Left lung (tissue), 4 donors: ENCODE measurements at regions not wholly inside any gene's neighbourhood (a gene's known extent, or its start where the extent isn't known, plus 50 kb on each side); places are given as distances from the start of the nearest gene placed in this dataset.

Source experiments
- ATAC-seq: fragments of 200-7000 bp; cut with Tn5 transposase; one replicate; pipeline ENCODE4 v1.9.1; 2020; ENCODE audit warnings: moderate library complexity
- DNase-seq, 4 donors: peaks; one replicate each; pipeline ENCODE4 v3.0.0-alpha.2; 2013 to 2020
- H3K27ac ChIP-seq, 2 donors: fragments of 200-600 bp; sonication (generic) in 1 of 2; one replicate each; pipeline versions ENCODE4 v1.5.0 to v1.8.0; 2020 to 2021
- H3K27me3 ChIP-seq, 2 donors: fragments of 200-600 bp; sonication (generic) in 1 of 2; one replicate each; pipeline versions ENCODE4 v1.5.0 to v1.8.0; 2020 to 2021
- H3K36me3 ChIP-seq, 2 donors: fragments of 200-600 bp; sonication (generic) in 1 of 2; one replicate each; pipeline versions ENCODE4 v1.5.0 to v1.8.0; 2020 to 2021
- H3K4me1 ChIP-seq, 2 donors: fragments of 200-600 bp; one replicate each; pipeline ENCODE4 v1.8.0; 2021
- H3K4me3 ChIP-seq, 2 donors: fragments of 200-600 bp; sonication (generic) in 1 of 2; one replicate each; pipeline versions ENCODE4 v1.5.0 to v1.8.0; 2020 to 2021; ENCODE audit warnings: mild to moderate bottlenecking in 1 of 2
- H3K9me3 ChIP-seq, 2 donors: fragments of 200-600 bp; sonication (generic) in 1 of 2; one replicate each; pipeline versions ENCODE4 v1.5.0 to v1.8.0; 2020 to 2021
- intact Hi-C, 2 donors: fragments of 100-400 bp; cut with DNase I; formaldehyde crosslinking; loops; one replicate each; pipeline versions ENCODE4 v1.11.2 to v1.14.2; 2022
- TF ChIP-seq, protein P1 (sequence below), 2 donors: fragments of 200-600 bp; sonication (generic) in 1 of 2; IDR thresholded peaks; one replicate each; pipeline versions ENCODE4 v1.5.0 to v1.8.0; 2021; ENCODE audit warnings: antibody characterized with exemption in 2 of 2
- donor health status: DM: no; HTN: yes; CAD: no.
- donor health status: DM: no; HTN: no; CAD: no.

DNA sequence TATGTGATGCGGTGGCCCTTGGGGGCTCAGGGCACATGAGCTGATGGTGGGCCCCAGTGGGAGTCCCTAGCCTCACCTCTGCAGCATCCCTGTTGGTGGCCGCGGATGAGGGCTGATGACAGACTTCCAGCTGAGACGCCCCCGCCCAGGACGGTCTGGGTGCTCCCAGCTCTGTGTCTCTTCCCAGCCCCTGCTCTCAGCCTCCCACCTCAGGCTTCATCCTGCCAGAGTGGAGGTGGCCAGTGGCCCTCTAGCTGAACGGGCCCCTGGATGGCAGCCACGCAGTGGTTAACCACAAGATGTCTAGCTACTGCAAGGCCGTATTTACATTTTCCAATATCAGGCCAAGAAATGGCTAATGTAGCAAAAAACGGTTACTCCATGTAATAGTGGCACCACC, 205.3 kb upstream of the LINGO1 start:
- intact Hi-C loops, result no loop called here
- TF ChIP-seq, protein P1, sequence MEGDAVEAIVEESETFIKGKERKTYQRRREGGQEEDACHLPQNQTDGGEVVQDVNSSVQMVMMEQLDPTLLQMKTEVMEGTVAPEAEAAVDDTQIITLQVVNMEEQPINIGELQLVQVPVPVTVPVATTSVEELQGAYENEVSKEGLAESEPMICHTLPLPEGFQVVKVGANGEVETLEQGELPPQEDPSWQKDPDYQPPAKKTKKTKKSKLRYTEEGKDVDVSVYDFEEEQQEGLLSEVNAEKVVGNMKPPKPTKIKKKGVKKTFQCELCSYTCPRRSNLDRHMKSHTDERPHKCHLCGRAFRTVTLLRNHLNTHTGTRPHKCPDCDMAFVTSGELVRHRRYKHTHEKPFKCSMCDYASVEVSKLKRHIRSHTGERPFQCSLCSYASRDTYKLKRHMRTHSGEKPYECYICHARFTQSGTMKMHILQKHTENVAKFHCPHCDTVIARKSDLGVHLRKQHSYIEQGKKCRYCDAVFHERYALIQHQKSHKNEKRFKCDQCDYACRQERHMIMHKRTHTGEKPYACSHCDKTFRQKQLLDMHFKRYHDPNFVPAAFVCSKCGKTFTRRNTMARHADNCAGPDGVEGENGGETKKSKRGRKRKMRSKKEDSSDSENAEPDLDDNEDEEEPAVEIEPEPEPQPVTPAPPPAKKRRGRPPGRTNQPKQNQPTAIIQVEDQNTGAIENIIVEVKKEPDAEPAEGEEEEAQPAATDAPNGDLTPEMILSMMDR (IDR thresholded peaks at IDR 0.05), result no peak

DNA sequence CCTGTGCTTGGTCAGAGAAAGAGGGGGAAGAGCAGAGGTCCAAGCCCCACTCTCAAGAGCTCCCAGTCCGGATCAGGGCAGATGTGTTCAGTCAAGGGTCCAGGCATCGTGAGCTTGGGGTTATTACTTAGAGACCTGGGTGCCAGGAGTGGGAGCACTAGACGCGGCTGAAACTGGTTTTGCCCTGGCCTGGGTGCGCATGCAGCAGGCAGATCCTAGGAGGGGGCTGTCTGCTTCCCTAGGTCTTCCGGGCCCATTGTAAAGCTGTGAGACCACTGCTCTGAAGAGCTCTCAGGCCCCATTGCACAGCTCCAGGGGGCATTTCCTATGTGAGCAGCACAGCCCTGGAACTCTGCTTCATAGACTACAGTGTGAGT, 204.9 kb upstream of the LINGO1 start:
- H3K36me3 ChIP-seq, result no peaks in the 10 kb centered on the region
- no peak for ATAC-seq
- no peak overlapping the region for H3K27ac ChIP-seq
- H3K4me1 ChIP-seq, result no peaks in the 10 kb centered on the region
- TF ChIP-seq, protein P1 (IDR thresholded peaks at IDR 0.05), result no peak
- intact Hi-C loops, result no loop called here
- DNase-seq, result peak in 1 of 4 donors; percentile 26
- no peaks in the 10 kb centered on the region for H3K9me3 ChIP-seq
- no peak overlapping the region for H3K4me3 ChIP-seq
- peaks cover 0 to 43% of the 10 kb centered on the region in 2 donors for H3K27me3 ChIP-seq

More for the DNA sequence above, 205.3 kb upstream of the LINGO1 start:
- Histone ChIP-seq H3K27ac (no peak overlapping the region), H3K4me3 (no peak overlapping the region), H3K27me3 (peaks cover 0 to 43% of the 10 kb centered on the region in 2 donors), H3K36me3 (no peaks in the 10 kb centered on the region), H3K9me3 (no peaks in the 10 kb centered on the region), H3K4me1 (no peaks in the 10 kb centered on the region)
- ATAC-seq (no peak), DNase-seq (peak in 1 of 4 donors; percentile 27)

DNA sequence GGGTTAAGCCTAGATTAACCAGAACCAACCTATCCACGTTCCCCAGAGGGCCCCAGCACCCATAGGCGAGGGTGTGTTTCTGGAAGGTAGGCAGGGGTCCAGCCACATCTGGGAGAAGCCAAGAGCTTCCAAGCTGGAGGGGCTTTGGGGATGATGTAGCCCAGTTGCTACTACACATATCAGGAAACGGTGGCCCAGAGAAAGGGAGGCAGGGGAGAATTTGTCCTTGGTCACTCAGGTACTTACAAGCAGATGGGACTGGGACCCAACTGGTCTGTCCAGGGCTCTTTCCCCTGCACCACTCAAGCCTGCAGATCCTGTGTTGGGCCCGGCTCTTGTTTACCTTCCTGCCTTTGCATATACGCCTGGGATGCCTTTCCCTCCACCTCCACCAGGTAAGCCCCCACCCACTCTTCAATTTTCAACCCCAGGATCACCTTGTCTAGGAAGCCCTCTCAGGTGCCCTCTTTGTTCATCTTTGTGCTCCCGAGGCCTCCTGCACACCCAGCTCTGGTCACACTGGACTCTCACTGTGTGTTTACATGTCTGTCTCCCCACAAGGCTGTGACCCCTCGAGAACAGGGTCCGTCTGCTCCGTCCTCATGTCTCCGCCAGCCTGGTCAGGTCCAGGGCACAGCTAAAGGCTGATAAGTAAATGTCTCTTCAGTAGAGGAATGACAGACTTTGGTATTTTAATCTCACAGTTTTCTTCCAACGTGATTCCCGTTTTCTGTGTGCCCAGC, 204.4 kb upstream of the LINGO1 start:
- TF ChIP-seq, protein P1 (IDR thresholded peaks at IDR 0.05), result no peak
- peaks cover 0 to 43% of the 10 kb centered on the region in 2 donors for H3K27me3 ChIP-seq
- H3K4me1 ChIP-seq, result no peaks in the 10 kb centered on the region
- no peaks in the 10 kb centered on the region for H3K36me3 ChIP-seq
- intact Hi-C loops, result no loop called here
- no peak overlapping the region for H3K4me3 ChIP-seq
- H3K9me3 ChIP-seq, result no peaks in the 10 kb centered on the region
- H3K27ac ChIP-seq, result no peak overlapping the region
- DNase-seq (peak in 1 of 4 donors; percentile 24), ATAC-seq (no peak)

DNA sequence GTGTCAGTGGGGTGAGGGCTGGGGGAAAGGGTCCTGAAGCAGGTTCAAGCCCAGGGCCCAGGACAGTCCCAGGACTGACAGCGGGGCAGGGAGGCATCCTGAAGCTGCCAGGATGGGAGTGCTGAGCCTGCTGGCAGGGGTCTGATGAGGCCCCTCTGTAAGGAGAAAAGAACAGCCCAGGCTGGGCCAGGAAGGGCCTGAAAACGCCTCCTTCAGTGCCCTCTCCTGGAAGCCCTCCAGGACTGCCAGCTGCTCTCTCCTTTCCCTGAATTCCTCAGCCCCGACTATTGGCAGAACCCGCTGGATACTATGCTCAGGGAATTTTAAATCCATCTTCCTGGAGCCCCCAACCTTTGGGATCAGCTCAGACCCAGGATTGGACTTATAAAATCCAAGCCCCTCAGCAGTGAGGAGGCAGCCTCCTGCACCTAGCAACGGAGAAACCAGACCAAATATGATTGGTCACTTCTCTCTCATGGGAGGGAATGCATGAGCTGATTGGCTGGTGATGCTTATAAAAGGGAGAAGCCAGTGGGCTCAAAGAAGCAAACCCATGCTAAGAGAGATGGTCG, 203.5 kb upstream of the LINGO1 start:
- DNase-seq, result peak in 1 of 4 donors; percentile 19

More for the DNA sequence above, 203.5 kb upstream of the LINGO1 start:
- intact Hi-C loops, result no loop called here
- Histone ChIP-seq H3K27ac (no peak overlapping the region), H3K27me3 (peaks cover 0 to 39% of the 10 kb centered on the region in 2 donors), H3K4me1 (no peaks in the 10 kb centered on the region), H3K9me3 (no peaks in the 10 kb centered on the region), H3K4me3 (no peak overlapping the region), H3K36me3 (no peaks in the 10 kb centered on the region)
- ATAC-seq, result no peak
- TF ChIP-seq, protein P1 (IDR thresholded peaks at IDR 0.05), result no peak
